ENCODE measurements at regions not wholly inside any gene's neighbourhood (a gene's known extent, or its start where the extent isn't known, plus 50 kb on each side); places are given as distances from the start of the nearest gene placed in this dataset.

- Histone ChIP-seq H3K9ac (replicated peaks in 1 of 4; ENCODE audit: extremely low read depth in 1 of 4, low read depth in 3 of 4, low read length in 3 of 4) (no peak overlapping the region), H2AFZ (ENCODE audit: low read length) (no peak overlapping the region), H3K27me3 (replicated peaks in 1 of 4; ENCODE audit: control insufficient read depth in 3 of 4, extremely low read depth in 1 of 4, insufficient read depth in 3 of 4, low read length in 3 of 4) (0 out of 7 replicates have a peak, but pooled peaks cover 0 to 2% (median 0%) of the 10 kb centered on the region in 4 experiments), H2AK5ac (ENCODE audit: low read depth, low read length) (no peak overlapping the region), H3K4me3 (ENCODE audit: extremely low read depth in 1 of 4, insufficient read depth in 2 of 4, low read depth in 3 of 4, low read length in 4 of 4) (no peak overlapping the region), H3K36me3 (ENCODE audit: control insufficient read depth in 2 of 4, insufficient read depth in 4 of 4, low read length in 3 of 4) (no peaks in the 10 kb centered on the region; a peak in 1 of 8 replicates), H2BK15ac (ENCODE audit: low read length) (no peak overlapping the region), H3K79me2 (ENCODE audit: control insufficient read depth in 1 of 2, insufficient read depth in 2 of 2, low read length in 2 of 2) (no peaks in the 10 kb centered on the region), H3K4me1 (replicated peaks in 1 of 4; ENCODE audit: control insufficient read depth in 3 of 4, insufficient read depth in 4 of 4, low read length in 3 of 4) (no peaks in the 10 kb centered on the region; a peak in 1 of 7 replicates), H3K4me2 (ENCODE audit: insufficient read depth in 1 of 2, low read depth in 2 of 2, low read length in 2 of 2) (no peak overlapping the region), H3K4ac (replicated peaks; ENCODE audit: insufficient read length, low read depth, low read length) (no peak overlapping the region), H2BK20ac (ENCODE audit: low read length) (no peak overlapping the region), H3K79me1 (ENCODE audit: low read depth, low read length) (no peaks in the 10 kb centered on the region), H3K23ac (ENCODE audit: insufficient read length) (no peak overlapping the region), H3K14ac (ENCODE audit: insufficient read length) (no peak overlapping the region), H4K8ac (ENCODE audit: extremely low read depth, insufficient read depth, low read length) (no peak overlapping the region; the same call in 1 of the 2 replicates), H3K9me3 (ENCODE audit: insufficient read depth in 2 of 2, low read depth in 1 of 2, low read length in 1 of 2) (no peaks in the 10 kb centered on the region; a peak in 1 of 4 replicates), H3K56ac (replicated peaks; ENCODE audit: insufficient read length, low read depth, low read length) (no peak overlapping the region), H4K5ac (ENCODE audit: insufficient read length, low read depth, low read length) (no peak overlapping the region), H4K20me1 (replicated peaks in 1 of 2; ENCODE audit: control insufficient read depth in 1 of 2, insufficient read depth in 2 of 2, low read length in 2 of 2) (peaks cover 0 to 9% of the 10 kb centered on the region in 2 experiments), H4K91ac (replicated peaks; ENCODE audit: insufficient read length, low read length) (no peak overlapping the region), H3K27ac (ENCODE audit: low read depth, low read length) (no peak overlapping the region), H3K23me2 (ENCODE audit: low read depth, low read length) (peaks cover 10% of the 10 kb centered on the region; the same call in 1 of the 2 replicates), H2BK12ac (ENCODE audit: low read depth, low read length) (no peak overlapping the region), H2BK120ac (replicated peaks; ENCODE audit: low read depth, low read length) (no peak overlapping the region), H3K18ac (ENCODE audit: extremely low read depth, low read length) (no peak overlapping the region), H2BK5ac (ENCODE audit: low read depth, low read length) (no peak overlapping the region)
- ChIA-PET POLR2A (ENCODE audit: partially characterized antibody) (no interaction called here), CTCF (ENCODE audit: partially characterized antibody) (interaction anchor here (1.1 kb wide), 1 partner anchor 13 kb away, joined by 4 read pairs; no protein-coding TSS in a partner anchor)
- peak in 1 of 2 experiments; percentile 23 for DNase-seq (ENCODE audit: low read depth in 1 of 2, low spot score in 2 of 2)
- WGBS, 2 experiments (ENCODE audit: extremely low coverage in 1 of 2, insufficient coverage in 1 of 2, insufficient read length in 1 of 2, insufficient replicate concordance in 2 of 2, low coverage in 1 of 2, low lambda C conversion rate in 2 of 2, missing lambda C conversion rate in 1 of 2) = 91% methylated on average over 29 of the region's 29 CpGs; no CpG with 5 or more reads in 1 of the 2 experiments
- FAIRE-seq = no peak
- no peak for TF ChIP-seq TAF1 (IDR thresholded peaks at IDR 0.05; ENCODE audit: low read depth, low read length)
Measured at GRCh38 chr2:601806-602455, 75.3 kb downstream of the TMEM18 start.
